Activated CD4-positive, alpha-beta T cell treated with anti-CD3 and anti-CD28 coated beads, Interleukin-2, amount 10 ng/mL, durations not matched to agents 7 days and 5 days (primary cell): ENCODE measurements at regions not wholly inside any gene's neighbourhood (a gene's known extent, or its start where the extent isn't known, plus 50 kb on each side); places are given as distances from the start of the nearest gene placed in this dataset.

Experiments
- CTCF ChIA-PET: fragments of 350-600 bp; sonication (Branson Sonifier 250); formaldehyde crosslinking; loops from one replicate; lab custom pipeline; 2021; ENCODE audit warnings: antibody characterized with exemption; lab: Charles Lee
- POLR2A ChIA-PET: fragments of 350-600 bp; sonication (Branson Sonifier 250); formaldehyde crosslinking; loops from one replicate; lab custom pipeline; 2021; ENCODE audit warnings: antibody characterized with exemption; lab: Charles Lee
- DNase-seq: peaks from one replicate; pipeline ENCODE4 v3.0.0-alpha.2; 2020
- H3K27ac Mint-ChIP-seq: one replicate; pipeline ENCODE4 v1.8.0; 2021; ENCODE audit warnings: mild to moderate bottlenecking, moderate library complexity, mixed read lengths
- H3K27me3 Mint-ChIP-seq: one replicate; pipeline ENCODE4 v1.8.0; 2021; ENCODE audit warnings: mixed read lengths
- H3K36me3 Mint-ChIP-seq: one replicate; pipeline ENCODE4 v1.8.0; 2021; ENCODE audit warnings: low read depth, mixed read lengths
- H3K4me1 Mint-ChIP-seq: one replicate; pipeline ENCODE4 v1.8.0; 2021; ENCODE audit warnings: mixed read lengths
- H3K4me3 Mint-ChIP-seq: one replicate; pipeline ENCODE4 v1.8.0; 2021; ENCODE audit warnings: mild to moderate bottlenecking, moderate library complexity, mixed read lengths
- H3K9me3 Mint-ChIP-seq: one replicate; pipeline ENCODE4 v1.8.0; 2021; ENCODE audit warnings: mixed read lengths

DNA sequence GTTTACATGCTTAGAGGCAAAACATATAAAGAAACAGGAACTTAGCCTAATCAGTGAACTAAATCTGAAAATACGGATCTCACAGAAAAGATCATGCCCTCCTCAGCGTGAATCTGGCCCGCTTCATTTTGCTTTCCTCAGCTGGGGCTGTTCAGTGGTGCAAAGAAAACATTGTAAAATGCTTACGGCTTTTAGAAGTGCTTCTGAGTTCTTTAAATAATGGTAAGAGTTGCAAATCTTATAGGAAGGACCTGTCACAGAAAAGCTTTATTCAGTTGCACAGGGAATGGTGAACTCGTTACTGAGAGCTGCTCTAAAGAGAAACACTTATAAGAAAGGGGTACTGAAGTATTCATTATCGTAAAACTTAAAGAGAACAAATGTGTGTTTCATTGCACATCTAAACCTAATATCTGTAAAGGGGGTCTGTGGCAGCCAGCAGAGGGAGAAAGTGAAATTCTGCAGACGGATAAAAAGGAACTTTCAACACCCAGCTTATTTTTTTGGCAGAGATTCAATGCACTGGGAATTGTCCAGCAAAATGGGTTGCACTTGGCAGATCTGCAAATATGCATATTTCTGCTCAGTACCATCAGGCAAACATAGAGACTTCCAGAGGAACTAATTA is 139.2 kb upstream of the ANK2 start:
- no peak overlapping the region for H3K4me3 Mint-ChIP-seq
- H3K4me1 Mint-ChIP-seq = no peaks in the 10 kb centered on the region
- DNase-seq = no peak
- no peaks in the 10 kb centered on the region for H3K9me3 Mint-ChIP-seq
- POLR2A ChIA-PET = no interaction called here
- no peak overlapping the region for H3K27ac Mint-ChIP-seq
- no peaks in the 10 kb centered on the region for H3K36me3 Mint-ChIP-seq
- peaks cover 14% of the 10 kb centered on the region for H3K27me3 Mint-ChIP-seq
- CTCF ChIA-PET = no interaction called here

- Mint-ChIP-seq H3K27ac (no peak overlapping the region), H3K27me3 (peaks cover 2% of the 10 kb centered on the region), H3K9me3 (no peaks in the 10 kb centered on the region), H3K4me3 (no peak overlapping the region), H3K4me1 (no peaks in the 10 kb centered on the region), H3K36me3 (no peaks in the 10 kb centered on the region)
- CTCF ChIA-PET = no interaction called here
- POLR2A ChIA-PET = no interaction called here
- no peak for DNase-seq
Measured at GRCh38 chr4:112916868-112917267, 132.6 kb upstream of the ANK2 start.

DNA sequence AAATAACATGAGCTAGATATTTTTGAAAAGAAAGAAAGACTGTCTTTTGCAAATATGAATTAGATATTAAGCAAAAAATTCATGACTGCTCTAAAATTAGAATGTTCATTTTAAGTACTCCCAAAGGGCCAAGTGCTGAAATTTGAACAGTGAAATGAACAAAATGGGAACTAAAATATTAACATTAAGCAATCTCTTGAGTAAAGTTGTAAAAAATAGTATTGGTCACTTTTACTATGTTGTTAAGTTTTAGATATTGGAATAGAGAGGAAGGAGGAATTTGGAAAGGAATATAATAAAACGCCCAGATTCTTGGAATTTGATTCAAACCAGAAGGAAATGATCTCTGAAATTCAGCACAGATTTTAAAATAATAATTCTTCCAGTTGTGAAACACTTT is 125.9 kb upstream of the ANK2 start:
- Mint-ChIP-seq H3K36me3 (no peaks in the 10 kb centered on the region), H3K4me3 (no peak overlapping the region), H3K4me1 (no peaks in the 10 kb centered on the region), H3K9me3 (no peaks in the 10 kb centered on the region), H3K27ac (no peak overlapping the region), H3K27me3 (peaks cover 11% of the 10 kb centered on the region)
- no peak for DNase-seq
- ChIA-PET POLR2A (no interaction called here), CTCF (interaction anchor here (1.0 to 1.6 kb wide), 3 partner anchors 12 to 17 kb away, joined by 3 read pairs; no protein-coding TSS in a partner anchor)

GRCh38 chr4:112926819-112927218 is 122.6 kb upstream of the ANK2 start:
- H3K27ac Mint-ChIP-seq = no peak overlapping the region
- ChIA-PET POLR2A (no interaction called here), CTCF (no interaction called here)
- DNase-seq = no peak
- H3K36me3 Mint-ChIP-seq = no peaks in the 10 kb centered on the region
- peaks cover 13% of the 10 kb centered on the region for H3K27me3 Mint-ChIP-seq
- H3K9me3 Mint-ChIP-seq = no peaks in the 10 kb centered on the region
- no peak overlapping the region for H3K4me3 Mint-ChIP-seq
- no peaks in the 10 kb centered on the region for H3K4me1 Mint-ChIP-seq

GRCh38 chr4:112927544-112927943 is 121.9 kb upstream of the ANK2 start:
- Mint-ChIP-seq H3K9me3 (no peaks in the 10 kb centered on the region), H3K4me1 (no peaks in the 10 kb centered on the region), H3K27ac (no peak overlapping the region), H3K36me3 (no peaks in the 10 kb centered on the region), H3K27me3 (peaks cover 8% of the 10 kb centered on the region), H3K4me3 (no peak overlapping the region)
- POLR2A ChIA-PET = no interaction called here
- DNase-seq = no peak
- CTCF ChIA-PET = no interaction called here

- Mint-ChIP-seq H3K36me3 (no peaks in the 10 kb centered on the region), H3K9me3 (no peaks in the 10 kb centered on the region), H3K27ac (no peak overlapping the region), H3K4me3 (no peak overlapping the region), H3K27me3 (peaks cover 3% of the 10 kb centered on the region), H3K4me1 (no peaks in the 10 kb centered on the region)
- ChIA-PET POLR2A (no interaction called here), CTCF (no interaction called here)
- no peak for DNase-seq
Measured at GRCh38 chr4:112931001-112931400, 118.5 kb upstream of the ANK2 start.

- Mint-ChIP-seq H3K27ac (no peak overlapping the region), H3K4me3 (no peak overlapping the region), H3K4me1 (no peaks in the 10 kb centered on the region), H3K36me3 (no peaks in the 10 kb centered on the region), H3K27me3 (peaks cover 3% of the 10 kb centered on the region), H3K9me3 (no peaks in the 10 kb centered on the region)
- ChIA-PET POLR2A (no interaction called here), CTCF (interaction anchor here (0.6 kb wide), 1 partner anchor 900 kb away, joined by 3 read pairs; no protein-coding TSS in a partner anchor)
- DNase-seq = no peak
Measured at GRCh38 chr4:112933790-112934189, 115.7 kb upstream of the ANK2 start.

GRCh38 chr4:112938461-112939058 is 110.9 kb upstream of the ANK2 start:
- H3K27me3 Mint-ChIP-seq = peaks cover 8% of the 10 kb centered on the region
- no peaks in the 10 kb centered on the region for H3K36me3 Mint-ChIP-seq
- no peaks in the 10 kb centered on the region for H3K4me1 Mint-ChIP-seq
- ChIA-PET POLR2A (no interaction called here), CTCF (interaction anchor here (0.7 to 1.5 kb wide), 4 partner anchors 9 to 172 kb away, joined by 3 to 4 read pairs (median 4); no protein-coding TSS in a partner anchor)
- no peaks in the 10 kb centered on the region for H3K9me3 Mint-ChIP-seq
- DNase-seq = no peak
- no peak overlapping the region for H3K4me3 Mint-ChIP-seq
- no peak overlapping the region for H3K27ac Mint-ChIP-seq

- POLR2A ChIA-PET = no interaction called here
- H3K27ac Mint-ChIP-seq = no peak overlapping the region
- no peaks in the 10 kb centered on the region for H3K4me1 Mint-ChIP-seq
- H3K9me3 Mint-ChIP-seq = no peaks in the 10 kb centered on the region
- H3K4me3 Mint-ChIP-seq = no peak overlapping the region
- H3K36me3 Mint-ChIP-seq = no peaks in the 10 kb centered on the region
- no peak for DNase-seq
- CTCF ChIA-PET = interaction anchor here (1.4 kb wide), 1 partner anchor 17 kb away, joined by 3 read pairs; no protein-coding TSS in a partner anchor
- peaks cover 11% of the 10 kb centered on the region for H3K27me3 Mint-ChIP-seq
Measured at GRCh38 chr4:112939901-112940300, 109.6 kb upstream of the ANK2 start.

DNA sequence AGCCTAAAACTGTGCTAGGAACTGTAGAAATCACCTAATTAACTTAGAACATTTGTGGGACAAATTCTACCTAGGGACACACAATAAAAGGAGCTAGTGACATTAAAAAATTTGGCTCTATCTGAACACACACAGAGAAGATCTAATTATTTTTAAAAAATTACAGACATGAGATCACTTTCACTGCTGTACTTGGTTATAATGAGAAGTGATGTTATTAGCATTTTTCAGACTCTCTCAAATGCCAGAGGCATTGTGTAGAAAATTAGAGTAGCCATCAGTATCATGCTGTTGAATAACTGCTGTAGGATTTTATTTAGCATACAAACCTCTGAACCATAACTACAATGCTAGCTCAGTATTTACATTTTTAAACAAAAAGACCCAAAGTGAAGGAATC is 109.1 kb upstream of the ANK2 start:
- no peak overlapping the region for H3K4me3 Mint-ChIP-seq
- ChIA-PET CTCF (interaction anchor here (1.4 kb wide), 1 partner anchor 17 kb away, joined by 3 read pairs; no protein-coding TSS in a partner anchor), POLR2A (no interaction called here)
- no peak for DNase-seq
- H3K27me3 Mint-ChIP-seq = peaks cover 11% of the 10 kb centered on the region
- H3K4me1 Mint-ChIP-seq = no peaks in the 10 kb centered on the region
- no peaks in the 10 kb centered on the region for H3K36me3 Mint-ChIP-seq
- H3K9me3 Mint-ChIP-seq = no peaks in the 10 kb centered on the region
- no peak overlapping the region for H3K27ac Mint-ChIP-seq

DNA sequence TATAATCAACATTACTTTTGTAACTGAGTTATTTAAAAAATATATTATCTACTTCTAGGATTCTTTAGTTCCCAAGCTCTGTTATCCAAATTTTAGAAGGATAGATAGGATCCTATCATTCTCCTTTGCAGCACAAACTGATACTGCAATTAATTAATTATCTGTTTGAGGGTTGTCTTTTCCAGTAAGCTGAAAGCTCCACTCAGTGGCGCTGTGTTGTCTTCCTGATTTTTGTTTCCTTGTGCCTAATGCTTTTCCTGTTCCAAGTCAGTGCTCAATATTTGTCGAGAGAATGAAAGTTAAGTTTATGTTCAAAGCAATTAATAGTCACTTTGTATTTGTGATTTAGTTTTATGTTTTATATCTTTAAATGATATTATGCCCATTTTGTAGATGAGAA is 107.4 kb upstream of the ANK2 start:
- Mint-ChIP-seq H3K27me3 (peaks cover 11% of the 10 kb centered on the region), H3K4me1 (no peaks in the 10 kb centered on the region), H3K4me3 (no peak overlapping the region), H3K36me3 (no peaks in the 10 kb centered on the region), H3K27ac (no peak overlapping the region), H3K9me3 (no peaks in the 10 kb centered on the region)
- ChIA-PET CTCF (no interaction called here), POLR2A (no interaction called here)
- DNase-seq = no peak

DNA sequence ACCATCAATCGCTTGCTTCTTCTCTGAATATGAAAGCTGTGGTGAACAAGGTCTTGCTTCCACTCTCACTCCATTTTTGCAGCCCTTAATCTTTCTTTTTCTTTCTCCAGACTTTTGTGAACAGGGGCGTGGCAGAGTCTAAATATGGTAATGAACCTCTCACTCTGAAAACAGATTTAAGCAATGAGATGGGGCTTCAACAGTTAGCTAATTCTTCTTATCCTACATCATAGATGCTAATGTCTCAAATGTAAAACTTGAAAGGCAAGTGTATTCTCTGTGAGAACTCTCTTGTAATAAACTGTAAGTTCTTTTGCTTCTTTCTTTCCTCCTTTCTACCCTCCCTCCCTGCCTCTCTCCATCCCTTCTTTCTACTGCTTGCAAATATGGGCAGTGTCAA is 106.5 kb upstream of the ANK2 start:
- ChIA-PET CTCF (no interaction called here), POLR2A (no interaction called here)
- H3K9me3 Mint-ChIP-seq = no peaks in the 10 kb centered on the region
- no peaks in the 10 kb centered on the region for H3K36me3 Mint-ChIP-seq
- H3K27ac Mint-ChIP-seq = no peak overlapping the region
- no peak for DNase-seq
- peaks cover 11% of the 10 kb centered on the region for H3K27me3 Mint-ChIP-seq
- H3K4me3 Mint-ChIP-seq = no peak overlapping the region
- H3K4me1 Mint-ChIP-seq = no peaks in the 10 kb centered on the region

DNA sequence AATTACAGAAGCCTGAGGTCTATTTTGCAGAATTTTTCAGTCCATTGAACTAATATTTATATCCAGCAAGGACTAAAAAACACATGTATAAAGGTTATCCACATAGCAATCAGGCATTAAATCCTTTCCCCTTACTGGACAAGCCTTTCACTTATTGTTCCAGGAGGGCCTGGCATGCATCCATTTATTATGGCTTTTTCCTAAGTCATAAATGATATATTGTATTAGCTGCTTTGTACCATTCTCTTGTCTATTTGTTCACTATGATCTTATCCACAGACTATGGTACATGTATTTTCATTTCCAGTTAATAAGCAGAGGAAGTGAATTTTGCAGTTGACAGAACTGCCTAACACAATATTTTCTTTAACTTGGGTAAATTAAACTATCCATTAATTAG is 105.4 kb upstream of the ANK2 start:
- Mint-ChIP-seq H3K27me3 (peaks cover 14% of the 10 kb centered on the region), H3K4me1 (no peaks in the 10 kb centered on the region), H3K4me3 (no peak overlapping the region), H3K36me3 (no peaks in the 10 kb centered on the region), H3K27ac (no peak overlapping the region), H3K9me3 (no peaks in the 10 kb centered on the region)
- no peak for DNase-seq
- ChIA-PET POLR2A (no interaction called here), CTCF (no interaction called here)

- peaks cover 13% of the 10 kb centered on the region for H3K27me3 Mint-ChIP-seq
- H3K4me1 Mint-ChIP-seq = no peaks in the 10 kb centered on the region
- no peaks in the 10 kb centered on the region for H3K36me3 Mint-ChIP-seq
- no peak overlapping the region for H3K4me3 Mint-ChIP-seq
- no peak overlapping the region for H3K27ac Mint-ChIP-seq
- ChIA-PET CTCF (no interaction called here), POLR2A (no interaction called here)
- no peaks in the 10 kb centered on the region for H3K9me3 Mint-ChIP-seq
- DNase-seq = no peak
Measured at GRCh38 chr4:112946127-112946526, 103.3 kb upstream of the ANK2 start.
